GM12874 (cell line): ENCODE measurements at regions not wholly inside any gene's neighbourhood (a gene's known extent, or its start where the extent isn't known, plus 50 kb on each side); places are given as distances from the start of the nearest gene placed in this dataset.
A peak's percentile ranks its signal among the peaks of the same experiment; 100 is the strongest.

Source experiments
- CTCF ChIP-seq: IDR thresholded peaks from 2 replicates; pipeline ENCODE4 v1.5.1; 2011; ENCODE audit warnings: low read depth, mild to moderate bottlenecking, control low read depth, low read length, moderate library complexity; ENCODE audit not compliant: insufficient read depth

- TF ChIP-seq CTCF = no peak
These were observed 135.8 kb upstream of the AKIRIN2 start for GRCh38 chr6:87837876-87838275.

- no peak for TF ChIP-seq CTCF
These were observed 135.4 kb upstream of the AKIRIN2 start for GRCh38 chr6:87837444-87837843.

GRCh38 chr6:87832025-87832825 is 130.2 kb upstream of the AKIRIN2 start:
- TF ChIP-seq CTCF = peak; percentile 30; the same call in 1 of the 2 replicates

- no peak for TF ChIP-seq CTCF
These were observed 128.9 kb upstream of the AKIRIN2 start for GRCh38 chr6:87830907-87831306.

GRCh38 chr6:87829622-87830121 is 127.6 kb upstream of the AKIRIN2 start:
- TF ChIP-seq CTCF = no peak

- TF ChIP-seq CTCF = no peak
These were observed 126.0 kb upstream of the AKIRIN2 start for GRCh38 chr6:87828044-87828443.

- TF ChIP-seq CTCF = no peak
These were observed 125.3 kb upstream of the AKIRIN2 start for GRCh38 chr6:87827346-87827745.
